Transverse colon (tissue), 4 donors: ENCODE measurements at regions not wholly inside any gene's neighbourhood (a gene's known extent, or its start where the extent isn't known, plus 50 kb on each side); places are given as distances from the start of the nearest gene placed in this dataset.

Source experiments
- DNase-seq: peaks from one replicate; pipeline ENCODE4 v3.0.0-alpha.2; 2019
- H3K27ac ChIP-seq, 4 donors: fragments of 200-600 bp; sonication (generic); 2 replicates each; pipeline ENCODE4 v1.5.1; 2016 to 2018; ENCODE audit warnings: inconsistent platforms in 4 of 4
- H3K27me3 ChIP-seq: fragments of 200-600 bp; sonication (generic); 2 replicates; pipeline ENCODE4 v1.5.1; 2017; ENCODE audit warnings: inconsistent platforms
- H3K36me3 ChIP-seq, 4 donors: fragments of 200-600 bp; sonication (generic); 2 replicates each; pipeline ENCODE4 v1.5.1; 2017 to 2019; ENCODE audit warnings: inconsistent platforms in 4 of 4
- H3K4me1 ChIP-seq, 4 donors: fragments of 200-600 bp; sonication (generic); 2 replicates each; pipeline ENCODE4 v1.5.1; 2017 to 2020; ENCODE audit warnings: inconsistent platforms in 4 of 4
- H3K4me3 ChIP-seq, 4 donors: fragments of 200-600 bp; sonication (generic); 1 replicate in 1 of 4; 2 replicates in 3 of 4; pipeline versions ENCODE4 v1.5.1 to v1.6.1; 2017 to 2019; ENCODE audit warnings: inconsistent platforms in 4 of 4
- H3K9me3 ChIP-seq, 2 donors: fragments of 200-600 bp; sonication (generic); 2 replicates each; pipeline ENCODE4 v1.5.1; 2017 to 2019; ENCODE audit warnings: inconsistent platforms in 2 of 2
- EP300 ChIP-seq: sonication (generic); formaldehyde crosslinking; IDR thresholded peaks from one replicate; pipeline ENCODE4 v1.6.1; 2017; ENCODE audit warnings: antibody characterized with exemption, low read depth
- POLR2A ChIP-seq: fragments of 450-650 bp; IDR thresholded peaks from one replicate; pipeline ENCODE4 v1.6.1; 2016; ENCODE audit warnings: antibody characterized with exemption, mild to moderate bottlenecking, moderate library complexity
- POLR2AphosphoS5 ChIP-seq, 3 donors: sonication (generic); formaldehyde crosslinking; IDR thresholded peaks; one replicate each; pipeline ENCODE4 v1.6.1; 2016; ENCODE audit warnings: antibody characterized with exemption in 3 of 3
- WGBS, 2 donors: methylation state at CpG; one replicate each; pipeline ENCODE4 v1.1.5; 2018; ENCODE audit warnings: low coverage in 1 of 2; 5-methylcytosine and 5-hydroxymethylcytosine counted together
- in situ Hi-C, 4 donors: fragments of 200-750 bp; cut with MboI; loops; one replicate each; pipeline versions ENCODE4 v1.15.0 to v1.15.1; 2017; ENCODE audit warnings: low sequenced_read_pairs in 3 of 4, low pct_ligation_motif_present in 1 of 4, low pct_unique_long_range_greater_than_20kb in 1 of 4
- intact Hi-C: fragments of 100-400 bp; cut with DNase I; formaldehyde crosslinking; loops from one replicate; pipeline ENCODE4 v1.15.1; 2023; ENCODE audit warnings: low total_unique reads
- TF ChIP-seq, protein P1 (sequence below), 5 experiments: fragments of 200-600 bp in 3 of 5; fragments of 450-650 bp in 2 of 5; sonication (generic) in 3 of 5; IDR thresholded peaks; 1 replicate in 2 of 5; 2 replicates in 3 of 5; pipeline ENCODE4 v1.5.1; 2016 to 2017; ENCODE audit warnings: antibody characterized with exemption in 5 of 5, inconsistent platforms in 3 of 5, mild to moderate bottlenecking in 2 of 5, moderate library complexity in 1 of 5

DNA sequence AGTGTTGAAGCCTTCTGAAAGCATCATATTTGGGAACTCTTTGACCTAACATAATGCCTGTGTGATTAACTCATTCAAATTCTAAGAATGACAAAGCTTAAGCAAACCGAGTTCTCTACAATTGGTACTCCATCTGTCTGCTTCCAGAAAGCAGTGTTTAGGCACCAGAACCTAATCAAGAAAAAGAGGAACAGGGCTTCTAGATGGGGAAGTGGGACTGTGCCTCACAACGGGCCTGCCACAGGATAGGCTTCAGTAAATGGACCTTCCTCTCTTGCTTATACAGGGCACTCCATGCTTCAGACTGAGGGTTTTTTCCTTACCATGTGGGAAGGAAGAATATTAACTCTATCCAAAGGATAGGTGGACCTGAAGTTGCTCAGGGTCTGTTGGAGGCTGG, 808.1 kb downstream of the XPNPEP1 start:
- no peaks in the 10 kb centered on the region for H3K27me3 ChIP-seq
- DNase-seq, result no peak
- H3K9me3 ChIP-seq, result no peaks in the 10 kb centered on the region
- H3K36me3 ChIP-seq, result no peaks in the 10 kb centered on the region
- no peaks in the 10 kb centered on the region for H3K4me1 ChIP-seq
- 55 to 63% methylated on average over 2 of the region's 2 CpGs for WGBS, 2 donors
- intact Hi-C loops (no loop called here), in situ Hi-C loops (no loop called here)
- H3K27ac ChIP-seq, result no peak overlapping the region
- TF ChIP-seq EP300, result no peak
- H3K4me3 ChIP-seq, result no peak overlapping the region

GRCh38 chr10:109114579-109114978, 808.7 kb downstream of the XPNPEP1 start:
- no peak overlapping the region for H3K4me3 ChIP-seq
- no peak overlapping the region for H3K27ac ChIP-seq
- in situ Hi-C loops, result no loop called here
- intact Hi-C loops, result no loop called here
- DNase-seq, result no peak
- no peaks in the 10 kb centered on the region for H3K4me1 ChIP-seq
- no peaks in the 10 kb centered on the region for H3K36me3 ChIP-seq
- 78% methylated on average over 2 of the region's 2 CpGs; no CpG with 5 or more reads in 1 of the 2 donors for WGBS, 2 donors
- TF ChIP-seq, protein P1, sequence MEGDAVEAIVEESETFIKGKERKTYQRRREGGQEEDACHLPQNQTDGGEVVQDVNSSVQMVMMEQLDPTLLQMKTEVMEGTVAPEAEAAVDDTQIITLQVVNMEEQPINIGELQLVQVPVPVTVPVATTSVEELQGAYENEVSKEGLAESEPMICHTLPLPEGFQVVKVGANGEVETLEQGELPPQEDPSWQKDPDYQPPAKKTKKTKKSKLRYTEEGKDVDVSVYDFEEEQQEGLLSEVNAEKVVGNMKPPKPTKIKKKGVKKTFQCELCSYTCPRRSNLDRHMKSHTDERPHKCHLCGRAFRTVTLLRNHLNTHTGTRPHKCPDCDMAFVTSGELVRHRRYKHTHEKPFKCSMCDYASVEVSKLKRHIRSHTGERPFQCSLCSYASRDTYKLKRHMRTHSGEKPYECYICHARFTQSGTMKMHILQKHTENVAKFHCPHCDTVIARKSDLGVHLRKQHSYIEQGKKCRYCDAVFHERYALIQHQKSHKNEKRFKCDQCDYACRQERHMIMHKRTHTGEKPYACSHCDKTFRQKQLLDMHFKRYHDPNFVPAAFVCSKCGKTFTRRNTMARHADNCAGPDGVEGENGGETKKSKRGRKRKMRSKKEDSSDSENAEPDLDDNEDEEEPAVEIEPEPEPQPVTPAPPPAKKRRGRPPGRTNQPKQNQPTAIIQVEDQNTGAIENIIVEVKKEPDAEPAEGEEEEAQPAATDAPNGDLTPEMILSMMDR (IDR thresholded peaks at IDR 0.05), result no peak
- TF ChIP-seq POLR2AphosphoS5 (IDR thresholded peaks at IDR 0.05) (no peak), EP300 (no peak), POLR2A (no peak)
- H3K27me3 ChIP-seq, result no peaks in the 10 kb centered on the region
- no peaks in the 10 kb centered on the region for H3K9me3 ChIP-seq

GRCh38 chr10:109106604-109107003, 816.7 kb downstream of the XPNPEP1 start:
- TF ChIP-seq POLR2A (no peak), EP300 (no peak), POLR2AphosphoS5 (IDR thresholded peaks at IDR 0.05) (no peak)
- TF ChIP-seq, protein P1 (IDR thresholded peaks at IDR 0.05), result no peak
- Histone ChIP-seq H3K9me3 (no peaks in the 10 kb centered on the region), H3K36me3 (no peaks in the 10 kb centered on the region), H3K27ac (no peak overlapping the region), H3K4me3 (no peak overlapping the region), H3K27me3 (no peaks in the 10 kb centered on the region), H3K4me1 (no peaks in the 10 kb centered on the region)
- in situ Hi-C loops (no loop called here), intact Hi-C loops (no loop called here)
- no peak for DNase-seq

- no peak for TF ChIP-seq POLR2A
- TF ChIP-seq POLR2AphosphoS5 (IDR thresholded peaks at IDR 0.05), result no peak
- TF ChIP-seq, protein P1 (IDR thresholded peaks at IDR 0.05), result no peak
- TF ChIP-seq EP300, result no peak
- WGBS, 2 donors, result 64 to 69% methylated on average over 2 of the region's 2 CpGs
- Histone ChIP-seq H3K27ac (no peak overlapping the region), H3K27me3 (no peaks in the 10 kb centered on the region), H3K4me3 (no peak overlapping the region), H3K4me1 (no peaks in the 10 kb centered on the region), H3K9me3 (no peaks in the 10 kb centered on the region), H3K36me3 (no peaks in the 10 kb centered on the region)
- no peak for DNase-seq
- in situ Hi-C loops (no loop called here), intact Hi-C loops (no loop called here)
Observed at GRCh38 chr10:109105725-109106124, 817.6 kb downstream of the XPNPEP1 start.

GRCh38 chr10:109104806-109105205, 818.5 kb downstream of the XPNPEP1 start:
- H3K36me3 ChIP-seq, result no peaks in the 10 kb centered on the region
- no peak overlapping the region for H3K27ac ChIP-seq
- no peaks in the 10 kb centered on the region for H3K9me3 ChIP-seq
- H3K4me1 ChIP-seq, result no peaks in the 10 kb centered on the region
- 91 to 95% methylated on average over 2 of the region's 2 CpGs for WGBS, 2 donors
- H3K27me3 ChIP-seq, result no peaks in the 10 kb centered on the region
- TF ChIP-seq POLR2A (no peak), POLR2AphosphoS5 (IDR thresholded peaks at IDR 0.05) (no peak), EP300 (no peak)
- TF ChIP-seq, protein P1 (IDR thresholded peaks at IDR 0.05), result no peak
- intact Hi-C loops, result no loop called here
- no peak for DNase-seq
- in situ Hi-C loops, result no loop called here
- H3K4me3 ChIP-seq, result no peak overlapping the region
